RKO (cell line): ENCODE measurements at regions not wholly inside any gene's neighbourhood (a gene's known extent, or its start where the extent isn't known, plus 50 kb on each side); places are given as distances from the start of the nearest gene placed in this dataset.
"Not testable (repeated sequence)": the region's sequence is repeated elsewhere in the genome, so short reads cannot be mapped to it uniquely, and the experiment has no call there.

ENCODE experiments used
- DNase-seq: peaks from one replicate; pipeline ENCODE4 v3.0.0-alpha.2; 2016; ENCODE audit warnings: low spot score

- not testable (repeated sequence) for DNase-seq
These were observed 350.6 kb upstream of the NUPR2 start for GRCh38 chr7:56466607-56467525.

GRCh38 chr7:56449762-56450161, 333.5 kb upstream of the NUPR2 start:
- no peak for DNase-seq

- DNase-seq = no peak
These were observed 331.9 kb upstream of the NUPR2 start for GRCh38 chr7:56447864-56448693.

GRCh38 chr7:56420528-56420927, 304.3 kb upstream of the NUPR2 start:
- DNase-seq = not testable (repeated sequence)

- no peak for DNase-seq
These were observed 259.0 kb upstream of the NUPR2 start for GRCh38 chr7:56375173-56375572.

GRCh38 chr7:56374666-56375065, 258.4 kb upstream of the NUPR2 start:
- DNase-seq = not testable (repeated sequence)

- not testable (repeated sequence) for DNase-seq
These were observed 257.1 kb upstream of the NUPR2 start for GRCh38 chr7:56373314-56373713.

- not testable (repeated sequence) for DNase-seq
These were observed 255.6 kb upstream of the NUPR2 start for GRCh38 chr7:56371792-56372191.

GRCh38 chr7:56370208-56370872, 254.1 kb upstream of the NUPR2 start:
- not testable (repeated sequence) for DNase-seq

GRCh38 chr7:56367914-56368313, 251.7 kb upstream of the NUPR2 start:
- not testable (repeated sequence) for DNase-seq

- not testable (repeated sequence) for DNase-seq
These were observed 251.2 kb upstream of the NUPR2 start for GRCh38 chr7:56367411-56367810.

- not testable (repeated sequence) for DNase-seq
These were observed 250.5 kb upstream of the NUPR2 start for GRCh38 chr7:56366701-56367100.

GRCh38 chr7:56352576-56352975, 236.4 kb upstream of the NUPR2 start:
- not testable (repeated sequence) for DNase-seq

GRCh38 chr7:56351181-56351580, 235.0 kb upstream of the NUPR2 start:
- not testable (repeated sequence) for DNase-seq

- not testable (repeated sequence) for DNase-seq
These were observed 232.1 kb upstream of the NUPR2 start for GRCh38 chr7:56348311-56348710.

GRCh38 chr7:56328327-56328726, 212.1 kb upstream of the NUPR2 start:
- peak; percentile 37 for DNase-seq

- DNase-seq = no peak
These were observed 174.3 kb upstream of the NUPR2 start for GRCh38 chr7:56290548-56290947.

- DNase-seq = no peak
These were observed 171.4 kb upstream of the NUPR2 start for GRCh38 chr7:56287429-56288138.

- DNase-seq = no peak
These were observed 139.9 kb upstream of the NUPR2 start for GRCh38 chr7:56256108-56256507.

- peak; percentile 46 for DNase-seq
These were observed 133.9 kb upstream of the NUPR2 start for GRCh38 chr7:56250135-56250534.

- DNase-seq = no peak
These were observed 113.4 kb upstream of the NUPR2 start for GRCh38 chr7:56229631-56230030.

- no peak for DNase-seq
These were observed 106.6 kb upstream of the NUPR2 start for GRCh38 chr7:56222866-56223265.
